Tibial artery (tissue), 4 donors: ENCODE measurements at regions not wholly inside any gene's neighbourhood (a gene's known extent, or its start where the extent isn't known, plus 50 kb on each side); places are given as distances from the start of the nearest gene placed in this dataset.
A peak's percentile ranks its signal among the peaks of the same experiment; 100 is the strongest.

Source experiments
- DNase-seq, 2 donors: peaks; one replicate each; pipeline ENCODE4 v3.0.0-alpha.2; 2019
- H3K27ac ChIP-seq, 2 donors: fragments of 200-600 bp; sonication (generic) in 1 of 2; 1 replicate in 1 of 2; 2 replicates in 1 of 2; pipeline ENCODE4 v1.5.1; 2018 to 2019; ENCODE audit warnings: mild to moderate bottlenecking in 1 of 2
- H3K27me3 ChIP-seq, 2 donors: fragments of 200-600 bp; sonication (generic) in 1 of 2; one replicate each; pipeline versions ENCODE4 v1.5.1 to v1.6.0; 2016 to 2019
- H3K36me3 ChIP-seq, 3 donors: fragments of 200-600 bp; sonication (generic) in 2 of 3; one replicate each; pipeline ENCODE4 v1.5.1; 2016 to 2019; ENCODE audit warnings: mild to moderate bottlenecking in 2 of 3
- H3K4me1 ChIP-seq, 4 donors: fragments of 200-600 bp; sonication (generic) in 2 of 4; 1 replicate in 3 of 4; 2 replicates in 1 of 4; pipeline ENCODE4 v1.5.1; 2016 to 2019
- H3K4me3 ChIP-seq, 2 donors: fragments of 200-600 bp; sonication (generic) in 1 of 2; 1 replicate in 1 of 2; 2 replicates in 1 of 2; pipeline ENCODE4 v1.5.1; 2018 to 2019; ENCODE audit warnings: mild to moderate bottlenecking in 2 of 2
- H3K9me3 ChIP-seq, 3 donors: fragments of 200-600 bp; sonication (generic) in 1 of 3; one replicate each; pipeline ENCODE4 v1.5.1; 2016 to 2019
- CTCF ChIP-seq, 2 experiments: fragments of 200-600 bp in 1 of 2; fragments of 450-650 bp in 1 of 2; IDR thresholded peaks; one replicate each; pipeline ENCODE4 v1.5.1; 2017 to 2019; ENCODE audit warnings: antibody characterized with exemption in 2 of 2, mild to moderate bottlenecking in 1 of 2, moderate library complexity in 1 of 2
- intact Hi-C: fragments of 100-400 bp; cut with DNase I; formaldehyde crosslinking; loops from one replicate; pipeline ENCODE4 v1.15.0; 2023; ENCODE audit warnings: low total_unique reads

- H3K27me3 ChIP-seq: no peaks in the 10 kb centered on the region
- H3K27ac ChIP-seq: no peak overlapping the region
- DNase-seq: no peak
- no peaks in the 10 kb centered on the region for H3K36me3 ChIP-seq
- no peak overlapping the region for H3K4me3 ChIP-seq
- TF ChIP-seq CTCF (IDR thresholded peaks at IDR 0.05): no peak
- H3K4me1 ChIP-seq: no peaks in the 10 kb centered on the region
- intact Hi-C loops: no loop called here
- no peaks in the 10 kb centered on the region for H3K9me3 ChIP-seq
These were observed 988.3 kb downstream of the DTWD2 start for GRCh38 chr5:117999939-118000549.

GRCh38 chr5:117982691-117983090, 1005.7 kb downstream of the DTWD2 start:
- intact Hi-C loops: no loop called here
- Histone ChIP-seq H3K27ac (no peak overlapping the region), H3K4me3 (no peak overlapping the region), H3K36me3 (no peaks in the 10 kb centered on the region), H3K9me3 (no peaks in the 10 kb centered on the region), H3K27me3 (no peaks in the 10 kb centered on the region), H3K4me1 (no peaks in the 10 kb centered on the region)
- no peak for DNase-seq
- TF ChIP-seq CTCF (IDR thresholded peaks at IDR 0.05): no peak

- Histone ChIP-seq H3K36me3 (no peaks in the 10 kb centered on the region), H3K27me3 (no peaks in the 10 kb centered on the region), H3K4me3 (no peak overlapping the region), H3K27ac (no peak overlapping the region), H3K4me1 (no peaks in the 10 kb centered on the region), H3K9me3 (no peaks in the 10 kb centered on the region)
- no peak for DNase-seq
- TF ChIP-seq CTCF (IDR thresholded peaks at IDR 0.05): no peak
- intact Hi-C loops: no loop called here
These were observed 1014.6 kb downstream of the DTWD2 start for GRCh38 chr5:117973785-117974184.

- no peak overlapping the region for H3K27ac ChIP-seq
These were observed 1032.5 kb downstream of the DTWD2 start for GRCh38 chr5:117955831-117956230.

GRCh38 chr5:117954331-117954730, 1034.0 kb downstream of the DTWD2 start:
- no peak for TF ChIP-seq CTCF (IDR thresholded peaks at IDR 0.05)
- DNase-seq: no peak
- Histone ChIP-seq H3K4me1 (no peaks in the 10 kb centered on the region), H3K9me3 (no peaks in the 10 kb centered on the region), H3K27ac (no peak overlapping the region), H3K36me3 (no peaks in the 10 kb centered on the region), H3K27me3 (no peaks in the 10 kb centered on the region), H3K4me3 (no peak overlapping the region)
- intact Hi-C loops: no loop called here

More at GRCh38 chr5:117955831-117956230, 1032.5 kb downstream of the DTWD2 start:
- H3K4me1 ChIP-seq: no peaks in the 10 kb centered on the region
- no peaks in the 10 kb centered on the region for H3K27me3 ChIP-seq
- no peak overlapping the region for H3K4me3 ChIP-seq
- intact Hi-C loops: no loop called here
- peak in 1 of 2 donors; percentile 24 for DNase-seq
- no peaks in the 10 kb centered on the region for H3K9me3 ChIP-seq
- no peaks in the 10 kb centered on the region for H3K36me3 ChIP-seq
- TF ChIP-seq CTCF (IDR thresholded peaks at IDR 0.05): no peak

- intact Hi-C loops: no loop called here
- H3K27me3 ChIP-seq: no peaks in the 10 kb centered on the region
- H3K36me3 ChIP-seq: no peaks in the 10 kb centered on the region
- no peaks in the 10 kb centered on the region for H3K9me3 ChIP-seq
- no peaks in the 10 kb centered on the region for H3K4me1 ChIP-seq
- no peak overlapping the region for H3K27ac ChIP-seq
- H3K4me3 ChIP-seq: no peak overlapping the region
- TF ChIP-seq CTCF (IDR thresholded peaks at IDR 0.05): no peak
- DNase-seq: no peak
These were observed 1035.1 kb downstream of the DTWD2 start for GRCh38 chr5:117953272-117953671.
